Transverse colon (tissue), 4 donors: ENCODE measurements at regions not wholly inside any gene's neighbourhood (a gene's known extent, or its start where the extent isn't known, plus 50 kb on each side); places are given as distances from the start of the nearest gene placed in this dataset.

Experiments used
- DNase-seq: peaks from one replicate; pipeline ENCODE4 v3.0.0-alpha.2; 2019
- H3K27ac ChIP-seq, 4 donors: fragments of 200-600 bp; sonication (generic); 2 replicates each; pipeline ENCODE4 v1.5.1; 2016 to 2018; ENCODE audit warnings: inconsistent platforms in 4 of 4
- H3K27me3 ChIP-seq: fragments of 200-600 bp; sonication (generic); 2 replicates; pipeline ENCODE4 v1.5.1; 2017; ENCODE audit warnings: inconsistent platforms
- H3K36me3 ChIP-seq, 4 donors: fragments of 200-600 bp; sonication (generic); 2 replicates each; pipeline ENCODE4 v1.5.1; 2017 to 2019; ENCODE audit warnings: inconsistent platforms in 4 of 4
- H3K4me1 ChIP-seq, 4 donors: fragments of 200-600 bp; sonication (generic); 2 replicates each; pipeline ENCODE4 v1.5.1; 2017 to 2020; ENCODE audit warnings: inconsistent platforms in 4 of 4
- H3K4me3 ChIP-seq, 4 donors: fragments of 200-600 bp; sonication (generic); 1 replicate in 1 of 4; 2 replicates in 3 of 4; pipeline versions ENCODE4 v1.5.1 to v1.6.1; 2017 to 2019; ENCODE audit warnings: inconsistent platforms in 4 of 4
- H3K9me3 ChIP-seq, 2 donors: fragments of 200-600 bp; sonication (generic); 2 replicates each; pipeline ENCODE4 v1.5.1; 2017 to 2019; ENCODE audit warnings: inconsistent platforms in 2 of 2
- CTCF ChIP-seq, 5 experiments: fragments of 200-600 bp in 3 of 5; fragments of 450-650 bp in 2 of 5; sonication (generic) in 3 of 5; IDR thresholded peaks; 1 replicate in 2 of 5; 2 replicates in 3 of 5; pipeline ENCODE4 v1.5.1; 2016 to 2017; ENCODE audit warnings: antibody characterized with exemption in 5 of 5, inconsistent platforms in 3 of 5, mild to moderate bottlenecking in 2 of 5, moderate library complexity in 1 of 5
- EP300 ChIP-seq: sonication (generic); formaldehyde crosslinking; IDR thresholded peaks from one replicate; pipeline ENCODE4 v1.6.1; 2017; ENCODE audit warnings: antibody characterized with exemption, low read depth
- POLR2A ChIP-seq: fragments of 450-650 bp; IDR thresholded peaks from one replicate; pipeline ENCODE4 v1.6.1; 2016; ENCODE audit warnings: antibody characterized with exemption, mild to moderate bottlenecking, moderate library complexity
- POLR2AphosphoS5 ChIP-seq, 3 donors: sonication (generic); formaldehyde crosslinking; IDR thresholded peaks; one replicate each; pipeline ENCODE4 v1.6.1; 2016; ENCODE audit warnings: antibody characterized with exemption in 3 of 3
- WGBS, 2 donors: methylation state at CpG; one replicate each; pipeline ENCODE4 v1.1.5; 2018; ENCODE audit warnings: low coverage in 1 of 2; 5-methylcytosine and 5-hydroxymethylcytosine counted together
- in situ Hi-C, 4 donors: fragments of 200-750 bp; cut with MboI; loops; one replicate each; pipeline versions ENCODE4 v1.15.0 to v1.15.1; 2017; ENCODE audit warnings: low sequenced_read_pairs in 3 of 4, low pct_ligation_motif_present in 1 of 4, low pct_unique_long_range_greater_than_20kb in 1 of 4
- intact Hi-C: fragments of 100-400 bp; cut with DNase I; formaldehyde crosslinking; loops from one replicate; pipeline ENCODE4 v1.15.1; 2023; ENCODE audit warnings: low total_unique reads

DNA sequence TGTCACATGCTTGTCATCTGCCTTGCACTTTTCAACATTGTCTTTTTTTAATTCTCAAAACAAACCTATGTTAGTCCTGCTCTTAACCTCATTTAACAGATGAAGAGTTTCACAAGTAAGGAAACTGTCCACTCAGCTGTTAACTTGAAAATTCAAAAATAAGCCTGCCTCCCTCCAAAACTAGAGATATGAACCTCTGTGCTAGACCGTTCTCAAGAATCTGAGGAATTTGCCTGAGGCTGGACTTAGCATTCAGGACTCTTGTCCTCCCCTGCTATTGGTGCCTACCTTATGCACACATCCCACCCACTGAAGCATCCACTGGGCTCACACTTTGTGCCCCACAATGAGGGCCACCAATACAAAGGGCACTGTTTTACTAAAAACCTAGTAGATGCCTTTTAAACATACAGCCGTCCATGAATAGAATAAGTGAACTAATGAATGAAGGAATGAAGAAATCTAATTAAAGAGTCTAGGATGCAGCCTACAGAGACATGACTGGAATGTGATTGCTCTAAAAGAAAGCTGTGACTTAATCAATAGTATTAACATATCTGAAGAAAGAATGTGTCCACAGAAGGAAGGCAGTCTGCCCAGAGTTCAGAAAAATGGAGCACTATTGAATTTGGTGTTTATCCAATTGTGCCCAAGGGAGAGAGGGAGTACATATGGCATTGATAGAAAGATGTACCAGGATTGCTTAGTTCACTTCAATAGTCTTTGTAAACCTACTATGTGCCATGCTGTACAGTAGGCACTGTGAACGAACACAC lies 238.5 kb downstream of the SPTSSA start:
- no peak overlapping the region for H3K4me3 ChIP-seq
- 71 to 78% methylated on average over 1 to 3 of the region's 3 CpGs for WGBS, 2 donors
- TF ChIP-seq POLR2A (no peak), EP300 (no peak)
- no peaks in the 10 kb centered on the region for H3K9me3 ChIP-seq
- no peaks in the 10 kb centered on the region for H3K36me3 ChIP-seq
- peak overlapping the region in 1 of 4 donors; percentile 42 for H3K27ac ChIP-seq
- intact Hi-C loops (loop anchor here (5.0 kb wide), 1 partner anchor 381 kb away; no protein-coding TSS in a partner anchor), in situ Hi-C loops (no loop called here)
- DNase-seq = no peak
- H3K4me1 ChIP-seq = peaks cover 5 to 42% (median 17%) of the 10 kb centered on the region in 4 donors
- H3K27me3 ChIP-seq = no peaks in the 10 kb centered on the region

- no peak for TF ChIP-seq EP300
- no peak for TF ChIP-seq POLR2A
- no peak for TF ChIP-seq CTCF (IDR thresholded peaks at IDR 0.05)
- TF ChIP-seq POLR2AphosphoS5 (IDR thresholded peaks at IDR 0.05) = no peak
- Histone ChIP-seq H3K36me3 (no peaks in the 10 kb centered on the region), H3K27me3 (no peaks in the 10 kb centered on the region), H3K4me3 (no peak overlapping the region), H3K4me1 (peaks cover 0 to 37% (median 12%) of the 10 kb centered on the region in 4 donors), H3K27ac (peak overlapping the region in 2 of 4 donors; percentile 21 to 42), H3K9me3 (no peaks in the 10 kb centered on the region)
- 39 to 41% methylated on average over 5 to 6 of the region's 6 CpGs for WGBS, 2 donors
- intact Hi-C loops = loop anchor here (5.0 kb wide), 1 partner anchor 381 kb away; no protein-coding TSS in a partner anchor
- in situ Hi-C loops = no loop called here
- no peak for DNase-seq
Measured at GRCh38 chr14:34222867-34223266, 239.2 kb downstream of the SPTSSA start.

DNA sequence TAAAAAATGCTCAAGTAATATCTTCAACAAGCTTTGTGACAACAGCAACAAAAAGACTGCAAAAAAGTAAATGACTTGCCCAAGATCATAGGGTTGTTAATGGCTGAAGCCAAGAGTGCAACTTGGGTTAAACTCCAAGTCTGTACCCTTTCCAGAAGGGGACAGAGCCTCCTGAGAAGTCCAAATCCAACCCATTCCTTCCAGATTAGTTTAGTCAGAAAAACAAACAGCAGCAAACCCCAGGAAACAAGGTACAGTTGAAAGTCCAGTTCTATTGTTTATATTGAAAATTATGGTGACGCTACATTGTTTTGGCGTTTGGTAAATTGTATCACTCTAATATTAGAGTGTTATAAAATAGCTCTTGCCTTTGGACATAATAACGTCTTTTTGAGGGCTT lies 239.9 kb downstream of the SPTSSA start:
- TF ChIP-seq POLR2AphosphoS5 (IDR thresholded peaks at IDR 0.05) = no peak
- TF ChIP-seq POLR2A = no peak
- no peak for TF ChIP-seq CTCF (IDR thresholded peaks at IDR 0.05)
- TF ChIP-seq EP300 = no peak
- in situ Hi-C loops = no loop called here
- Histone ChIP-seq H3K9me3 (no peaks in the 10 kb centered on the region), H3K4me3 (no peak overlapping the region), H3K27me3 (no peaks in the 10 kb centered on the region), H3K27ac (no peak overlapping the region), H3K36me3 (no peaks in the 10 kb centered on the region), H3K4me1 (peaks cover 0 to 36% (median 12%) of the 10 kb centered on the region in 4 donors)
- 29 to 49% methylated on average over 3 of the region's 3 CpGs for WGBS, 2 donors
- DNase-seq = no peak
- intact Hi-C loops = loop anchor here (5.0 kb wide), 1 partner anchor 380 kb away; no protein-coding TSS in a partner anchor

DNA sequence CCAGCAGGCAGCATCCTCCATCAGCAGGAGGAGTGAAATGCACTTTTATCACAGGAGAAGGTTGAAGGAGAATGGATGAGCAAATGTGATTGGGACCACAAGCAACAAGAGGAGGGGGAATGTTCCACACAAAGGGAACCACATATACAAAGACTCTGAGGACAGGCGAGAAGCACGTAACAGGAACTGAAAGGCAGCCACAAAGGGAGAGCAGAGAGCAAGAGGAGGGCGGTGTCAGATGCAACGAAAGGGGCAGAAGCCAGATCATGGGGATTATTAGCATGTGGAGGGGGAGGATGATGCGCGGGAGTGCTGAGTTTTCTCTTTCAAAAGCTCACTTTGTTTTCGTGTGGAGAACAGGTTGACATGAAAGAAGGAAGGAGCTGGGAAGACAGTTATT lies 241.1 kb downstream of the SPTSSA start:
- intact Hi-C loops = loop anchor here (5.0 kb wide), 1 partner anchor 379 kb away; no protein-coding TSS in a partner anchor
- TF ChIP-seq CTCF (IDR thresholded peaks at IDR 0.05) (no peak), POLR2AphosphoS5 (IDR thresholded peaks at IDR 0.05) (no peak), EP300 (no peak), POLR2A (no peak)
- H3K9me3 ChIP-seq = no peaks in the 10 kb centered on the region
- WGBS, 2 donors = 79 to 89% methylated on average over 4 to 7 of the region's 7 CpGs
- peaks cover 0 to 36% (median 12%) of the 10 kb centered on the region in 4 donors for H3K4me1 ChIP-seq
- no peak overlapping the region for H3K4me3 ChIP-seq
- peak overlapping the region in 1 of 4 donors; percentile 47 for H3K27ac ChIP-seq
- H3K27me3 ChIP-seq = no peaks in the 10 kb centered on the region
- no peaks in the 10 kb centered on the region for H3K36me3 ChIP-seq
- DNase-seq = no peak
- in situ Hi-C loops = no loop called here
